ENCODE measurements at regions not wholly inside any gene's neighbourhood (a gene's known extent, or its start where the extent isn't known, plus 50 kb on each side); places are given as distances from the start of the nearest gene placed in this dataset.

GRCh38 chr16:85428168-85428898 lies 184.8 kb upstream of the GSE1 start (continued):
- no peak for TF ChIP-seq DPF2 (CRISPR knock-in tag; IDR thresholded peaks at IDR 0.05; ENCODE audit: borderline replicate concordance, low read depth)
- TF ChIP-seq MTERF4 (CRISPR knock-in tag; IDR thresholded peaks at IDR 0.05) = no peak
- TF ChIP-seq FUBP1 (CRISPR knock-in tag; IDR thresholded peaks at IDR 0.05; ENCODE audit: borderline replicate concordance) = no peak
- TF ChIP-seq SPEN (CRISPR knock-in tag; IDR thresholded peaks at IDR 0.05; ENCODE audit: low read depth) = 0 out of 2 replicates have a peak, but pooled peaks have one; percentile 16
- peak; percentile 69; the same call in 1 of the 2 replicates for TF ChIP-seq ZNF329 (CRISPR knock-in tag; IDR thresholded peaks at IDR 0.05; ENCODE audit: low read depth)
- TF ChIP-seq MTA3 (CRISPR knock-in tag; IDR thresholded peaks at IDR 0.05) = no peak
- 0 out of 2 replicates have a peak, but pooled peaks have one; percentile 24 for TF ChIP-seq NR1H2 (CRISPR knock-in tag; IDR thresholded peaks at IDR 0.05; ENCODE audit: borderline replicate concordance, low read depth)
- TF ChIP-seq ZNF792 (CRISPR knock-in tag; IDR thresholded peaks at IDR 0.05) = no peak
- no peak for TF ChIP-seq ZNF501 (CRISPR knock-in tag; IDR thresholded peaks at IDR 0.05)
- no peak for TF ChIP-seq ZGPAT (CRISPR knock-in tag; IDR thresholded peaks at IDR 0.05)
- no peak for TF ChIP-seq ZNF18 (CRISPR knock-in tag; IDR thresholded peaks at IDR 0.05; ENCODE audit: insufficient replicate concordance)
- TF ChIP-seq ZNF3 (CRISPR knock-in tag; IDR thresholded peaks at IDR 0.05) = peak; percentile 81; the same call in 1 of the 2 replicates
- peak; percentile 32 for TF ChIP-seq XRCC5 (optimal IDR thresholded peaks at IDR 0.05; ENCODE audit: low read length)
